GM21367 (cell line): ENCODE measurements at regions not wholly inside any gene's neighbourhood (a gene's known extent, or its start where the extent isn't known, plus 50 kb on each side); places are given as distances from the start of the nearest gene placed in this dataset.

Experiments
- ATAC-seq: cut with Tn5 transposase; IDR thresholded peaks from one replicate; pipeline ENCODE4 v1.9.1; 2021; ENCODE audit not compliant: unreplicated experiment

DNA sequence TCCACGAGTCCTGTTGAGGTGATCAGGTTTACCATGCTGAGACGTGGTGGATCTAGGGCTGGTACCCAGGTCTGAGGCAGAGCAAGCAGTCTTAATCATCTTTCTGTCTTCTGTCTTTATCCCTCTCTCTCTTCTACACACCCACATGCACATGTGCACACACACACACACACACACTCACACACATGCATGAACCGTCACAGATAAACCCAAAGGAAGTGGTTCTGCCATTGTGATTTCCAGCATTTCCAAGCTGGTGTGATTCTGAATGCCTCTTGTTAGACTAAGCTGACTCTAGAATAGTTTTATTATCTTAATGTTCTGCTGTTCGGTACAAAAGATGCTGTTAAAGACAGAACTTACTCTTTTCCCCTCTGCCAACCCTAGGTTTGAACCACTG lies 411.8 kb upstream of the SALL1 start:
- ATAC-seq = no peak

DNA sequence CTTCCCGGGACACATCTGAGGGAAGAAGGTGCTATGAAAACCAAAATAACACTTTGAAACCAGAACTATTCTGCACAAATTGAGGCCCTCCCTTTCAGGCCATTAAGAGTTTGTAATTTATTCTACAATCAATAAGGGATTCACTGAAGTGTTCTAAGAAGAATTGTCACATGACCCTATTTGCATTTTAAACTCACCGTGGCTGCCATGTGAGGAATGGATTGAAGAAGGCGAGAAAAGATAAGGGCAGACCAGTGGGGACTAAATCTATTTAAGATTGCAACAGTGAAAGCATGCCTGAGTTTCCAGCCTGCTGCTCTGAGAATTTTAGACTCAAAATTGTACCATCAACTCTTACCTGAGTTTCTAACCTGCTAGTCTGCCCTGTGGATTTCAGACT lies 408.8 kb upstream of the SALL1 start:
- ATAC-seq = no peak

DNA sequence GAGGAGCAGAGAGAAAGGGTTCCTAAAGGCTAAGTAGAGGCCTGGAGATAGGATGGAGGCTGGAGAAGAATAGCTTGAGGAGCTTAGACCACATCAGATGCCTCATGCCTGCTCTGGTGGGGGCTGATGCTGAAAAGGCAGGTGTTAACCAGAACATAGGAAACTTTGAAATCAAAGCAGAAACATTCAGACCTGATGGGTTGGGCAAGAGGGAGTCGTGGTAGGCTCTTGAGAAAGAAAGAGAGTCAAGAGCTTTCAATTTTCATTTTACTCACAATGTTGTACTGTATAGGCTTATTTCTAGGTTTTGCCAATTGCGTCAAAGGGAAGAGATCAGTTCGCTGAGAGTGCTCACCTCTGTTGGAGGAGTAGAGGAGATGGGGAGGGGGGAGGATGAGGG lies 406.6 kb upstream of the SALL1 start:
- ATAC-seq = no peak

DNA sequence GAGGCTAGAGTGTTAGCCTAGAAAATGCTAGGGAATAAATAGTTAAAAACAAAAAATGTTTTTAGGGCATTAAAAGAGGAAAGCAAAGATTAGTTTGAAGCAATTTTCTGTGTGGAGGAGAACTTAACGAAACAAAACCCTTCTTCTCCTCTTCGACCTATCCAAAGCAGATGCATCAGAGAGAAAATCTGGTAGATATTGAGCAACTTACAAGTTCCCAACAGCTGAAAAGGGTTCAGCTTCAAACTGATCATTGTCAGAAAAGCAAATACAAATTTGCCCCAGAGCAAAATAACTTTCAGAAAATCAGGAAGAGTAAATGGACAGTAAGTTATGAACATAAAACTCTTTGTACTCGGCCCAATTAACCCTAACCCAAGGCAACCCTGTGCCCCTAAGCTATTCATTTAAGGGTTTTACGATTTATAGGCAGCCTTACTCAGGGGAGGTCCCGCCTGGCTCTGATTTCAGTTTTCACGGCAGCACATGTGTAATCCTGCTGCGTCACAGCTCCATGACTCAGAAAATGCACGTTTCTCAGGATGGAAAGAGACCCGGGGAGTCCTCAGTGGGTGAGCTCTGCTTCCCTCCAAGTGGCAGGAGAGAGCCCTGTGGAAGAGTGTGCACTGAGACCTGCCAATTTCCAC lies 405.7 kb upstream of the SALL1 start:
- ATAC-seq = no peak

DNA sequence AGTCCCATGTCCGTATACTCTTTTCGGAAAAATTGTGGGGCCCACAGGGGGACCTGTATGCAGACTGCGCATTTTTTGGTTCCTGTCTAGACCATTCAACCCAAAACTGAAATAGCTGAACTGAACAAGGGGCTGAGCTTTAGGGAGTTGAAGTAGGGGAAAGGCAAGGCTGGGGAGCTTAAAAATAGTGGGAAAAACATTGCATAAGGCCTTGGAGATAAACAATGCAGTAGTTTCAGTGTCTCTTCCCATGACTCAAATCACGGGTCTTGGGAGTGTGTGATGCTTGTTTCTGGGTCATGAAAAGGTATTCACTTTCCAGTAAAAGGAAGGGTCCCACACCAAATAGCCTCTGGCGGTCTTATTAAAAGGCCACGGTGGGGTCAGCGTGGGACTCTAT lies 402.8 kb upstream of the SALL1 start:
- no peak for ATAC-seq

DNA sequence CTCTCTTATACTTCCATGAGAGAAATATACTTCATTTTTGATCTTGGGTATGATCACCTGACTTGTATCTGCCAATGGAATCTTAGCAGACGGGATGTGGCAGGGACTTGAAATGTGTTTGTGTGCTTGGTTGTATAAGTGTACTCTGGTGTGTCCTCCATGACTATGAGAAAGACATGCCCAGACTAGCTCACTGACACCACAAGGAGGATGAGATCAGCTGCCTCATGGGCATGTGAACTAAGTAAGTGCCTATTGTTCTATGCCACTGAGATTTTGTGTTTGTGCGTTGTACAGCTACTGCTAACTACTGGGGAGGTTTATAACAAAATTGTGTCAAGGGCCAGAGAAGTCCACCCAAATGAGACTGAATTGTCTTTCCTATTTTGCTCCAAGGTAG lies 402.2 kb upstream of the SALL1 start:
- ATAC-seq = no peak

DNA sequence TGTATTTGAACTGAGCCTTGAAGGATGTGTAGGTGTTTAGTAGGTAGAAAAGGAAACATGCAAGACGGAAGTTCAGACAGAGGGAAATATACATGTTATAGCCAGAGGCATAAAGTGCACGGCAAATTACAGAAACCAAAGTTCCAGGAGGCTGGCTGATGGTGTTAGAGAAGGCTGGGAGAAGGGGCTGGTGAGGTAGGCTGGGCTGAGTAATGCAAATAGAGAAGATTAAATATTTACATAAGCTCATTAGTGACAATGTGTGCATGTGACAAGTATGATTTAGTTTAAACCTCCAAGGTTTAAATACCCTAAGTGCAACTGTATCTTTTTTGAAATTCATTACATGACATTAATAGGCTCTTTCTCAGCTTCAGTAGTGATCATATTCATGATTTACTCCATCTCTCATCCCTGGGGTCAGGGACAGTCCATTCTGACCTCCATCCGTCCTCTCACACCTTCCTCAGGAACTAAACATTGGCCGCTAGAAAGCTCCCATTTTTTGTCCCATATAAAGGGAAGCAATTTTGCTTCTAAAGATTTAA lies 399.8 kb upstream of the SALL1 start:
- ATAC-seq = no peak

DNA sequence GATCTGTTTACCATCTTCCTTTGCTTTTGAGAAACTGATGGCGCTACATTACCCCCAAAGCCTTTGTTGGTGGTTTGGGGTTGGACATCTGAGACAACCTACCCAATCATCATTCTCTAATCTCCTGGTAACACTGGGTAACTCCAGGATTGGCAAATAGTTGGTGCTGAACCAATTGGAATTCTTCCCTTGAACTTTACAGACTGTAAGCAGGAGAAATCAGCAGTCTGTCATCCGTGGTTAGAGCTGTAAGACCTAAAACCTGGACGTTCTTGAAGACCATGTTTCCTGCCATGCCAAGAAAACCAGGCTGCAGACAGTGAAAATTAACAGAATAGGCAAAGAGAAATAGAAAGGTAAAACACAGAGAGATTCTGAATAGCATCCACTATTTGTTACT lies 398.8 kb upstream of the SALL1 start:
- ATAC-seq = no peak

DNA sequence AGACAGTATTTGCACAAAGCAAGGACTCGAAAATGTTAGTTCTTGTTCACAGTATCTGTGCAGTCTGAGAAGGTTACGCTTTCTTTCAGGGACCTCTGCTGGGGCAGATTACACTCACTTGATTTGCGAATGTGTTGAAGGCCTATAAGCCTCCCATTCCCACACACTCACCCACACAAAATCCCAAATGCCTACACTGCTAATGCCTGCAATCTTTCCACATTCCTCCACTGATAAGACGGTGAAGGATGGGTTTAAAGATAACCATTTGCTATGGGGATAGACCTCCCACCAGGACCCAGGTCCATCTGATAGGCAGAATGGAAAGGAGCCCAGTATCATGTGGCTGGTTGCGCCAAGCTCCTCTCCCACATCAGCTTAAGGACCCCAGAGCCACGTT lies 394.9 kb upstream of the SALL1 start:
- ATAC-seq = no peak

DNA sequence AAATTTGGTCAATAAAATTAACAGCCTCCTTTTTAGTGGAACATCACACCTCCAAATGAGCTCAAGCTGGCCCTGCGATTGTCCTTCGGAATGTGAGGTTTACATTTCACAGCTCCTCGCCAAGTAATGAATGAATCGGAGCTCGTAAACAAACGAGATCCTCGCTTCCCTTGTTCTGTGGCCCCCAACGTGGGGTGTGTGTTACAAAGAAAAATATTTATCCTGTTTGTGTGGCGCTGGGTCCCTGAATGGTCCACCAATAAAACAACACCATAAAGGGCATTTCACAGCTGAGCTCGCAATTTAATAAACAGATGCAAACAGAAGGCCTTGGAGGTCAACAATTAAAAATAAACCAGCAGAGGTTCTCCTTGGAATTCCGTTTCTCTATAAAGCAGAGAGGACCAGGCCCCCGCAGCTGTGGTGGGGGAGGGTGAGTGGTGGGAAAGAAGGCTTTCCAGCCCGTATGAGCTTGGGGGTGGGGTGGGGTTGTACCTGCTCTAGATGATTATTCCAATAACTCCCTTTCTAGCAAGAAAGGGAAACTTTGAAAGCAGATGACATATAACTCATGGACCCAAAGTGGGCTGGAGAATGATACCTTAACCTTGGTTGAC lies 393.9 kb upstream of the SALL1 start:
- no peak for ATAC-seq

DNA sequence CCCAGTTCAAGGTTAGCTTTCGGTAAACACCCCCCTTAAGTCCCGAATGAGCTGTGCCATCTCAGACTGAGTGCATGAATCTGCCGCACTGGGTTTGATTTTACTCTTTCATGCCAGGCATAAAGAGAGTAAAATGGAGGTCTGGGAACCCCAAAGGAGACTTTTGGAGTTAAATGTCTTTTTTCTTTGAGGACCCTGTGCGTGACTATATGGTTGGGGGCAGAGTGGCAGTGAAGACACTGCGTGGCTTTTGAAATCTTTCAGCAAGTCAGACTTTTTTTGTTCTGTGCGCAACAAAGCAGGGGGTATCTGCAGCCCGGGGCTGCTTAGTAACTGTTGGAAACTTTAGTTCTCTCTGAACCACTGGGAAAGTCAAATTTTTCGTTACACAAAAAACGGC lies 392.9 kb upstream of the SALL1 start:
- no peak for ATAC-seq

DNA sequence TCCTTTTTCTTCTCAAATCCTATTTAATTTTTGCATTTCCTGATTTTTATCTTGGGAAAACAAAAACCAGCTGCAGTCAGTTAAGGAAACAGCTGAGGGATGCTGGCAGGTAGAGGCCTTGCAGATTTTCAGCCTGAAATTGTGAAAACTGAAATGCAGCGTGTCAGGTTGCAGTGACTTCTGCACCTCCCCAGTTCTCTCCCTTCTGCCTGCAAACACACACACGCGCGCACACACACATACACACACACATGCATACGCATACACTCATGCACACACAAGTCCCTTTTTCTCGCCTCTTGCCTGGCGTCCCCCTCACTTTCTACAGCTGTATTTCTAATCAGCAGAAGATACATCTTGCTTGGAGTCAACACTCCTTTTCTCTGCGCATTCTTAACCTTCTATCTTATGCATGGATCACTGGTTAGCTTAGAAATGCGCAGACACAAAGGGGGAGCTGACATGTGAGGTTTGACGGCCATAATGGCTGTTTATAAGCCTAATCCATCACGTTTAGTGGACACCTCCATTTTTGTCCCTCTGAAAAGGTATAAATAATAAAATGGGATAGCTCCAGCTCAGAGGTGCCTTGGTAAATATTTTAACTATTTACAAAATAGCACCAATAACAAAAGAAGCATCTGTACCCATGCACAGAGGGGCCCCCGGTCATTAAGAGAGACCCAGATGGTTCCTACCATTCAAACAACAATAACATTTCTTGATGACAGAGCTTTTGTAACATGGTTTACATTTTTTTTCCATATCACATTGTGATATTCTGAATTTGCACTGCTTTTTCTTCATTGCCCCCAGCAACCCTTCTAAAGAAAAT lies 392.1 kb upstream of the SALL1 start:
- no peak for ATAC-seq

DNA sequence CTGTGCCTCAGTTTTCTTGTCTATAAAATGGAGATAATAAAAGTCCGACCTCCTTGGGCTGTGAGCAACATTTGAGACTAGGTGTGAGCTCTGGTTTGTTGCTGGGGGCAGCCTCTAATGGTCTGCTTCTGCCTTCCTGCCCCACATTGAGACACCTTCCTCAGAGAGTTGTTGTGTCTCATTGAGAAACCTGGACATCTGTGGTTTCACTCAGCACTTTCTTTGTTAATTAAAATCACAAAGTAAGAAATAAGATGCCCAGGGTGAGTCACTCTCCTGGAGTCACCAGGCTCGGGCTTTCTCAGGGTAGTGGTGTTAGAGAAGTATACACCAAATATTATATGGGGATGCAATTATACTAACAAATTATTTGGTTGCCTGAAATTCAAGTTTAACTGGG lies 389.2 kb upstream of the SALL1 start:
- ATAC-seq = no peak

DNA sequence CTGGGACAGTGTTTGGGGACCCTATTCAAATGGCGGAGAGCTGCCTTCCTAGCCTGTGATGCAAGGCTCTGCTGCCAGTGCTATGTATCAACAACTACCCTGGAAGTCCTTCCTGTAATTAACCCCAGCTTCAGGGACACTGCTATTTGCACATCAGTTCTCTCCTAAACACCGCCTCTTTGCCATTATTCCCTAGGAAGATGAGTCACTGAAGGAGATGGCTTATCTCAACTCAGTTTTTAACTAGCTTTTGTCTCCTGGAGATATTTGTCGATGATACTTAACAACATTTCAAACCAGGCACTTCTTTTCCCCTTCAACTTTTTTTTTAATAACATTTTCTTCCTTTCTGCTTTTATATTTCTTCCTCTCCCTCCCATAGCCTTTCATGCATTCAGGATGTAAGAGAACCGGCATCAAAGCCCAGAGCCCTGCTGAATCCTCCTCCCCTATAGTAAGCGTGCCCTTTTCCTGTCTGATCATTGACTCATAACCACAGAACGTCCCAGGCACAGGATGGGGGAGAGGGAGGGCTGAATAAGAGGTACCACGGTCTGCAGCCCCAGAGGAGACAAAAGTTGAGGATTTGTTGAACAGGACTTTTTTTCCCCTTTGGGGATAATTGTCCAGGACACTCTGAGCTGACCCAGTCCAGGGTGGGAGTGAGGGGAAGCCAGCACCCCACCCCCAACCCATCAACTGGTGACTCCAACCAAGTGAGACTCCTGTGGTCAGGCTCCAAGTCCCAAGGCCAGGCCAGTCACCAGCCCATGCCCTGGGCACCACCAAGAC lies 387.8 kb upstream of the SALL1 start:
- ATAC-seq = no peak

DNA sequence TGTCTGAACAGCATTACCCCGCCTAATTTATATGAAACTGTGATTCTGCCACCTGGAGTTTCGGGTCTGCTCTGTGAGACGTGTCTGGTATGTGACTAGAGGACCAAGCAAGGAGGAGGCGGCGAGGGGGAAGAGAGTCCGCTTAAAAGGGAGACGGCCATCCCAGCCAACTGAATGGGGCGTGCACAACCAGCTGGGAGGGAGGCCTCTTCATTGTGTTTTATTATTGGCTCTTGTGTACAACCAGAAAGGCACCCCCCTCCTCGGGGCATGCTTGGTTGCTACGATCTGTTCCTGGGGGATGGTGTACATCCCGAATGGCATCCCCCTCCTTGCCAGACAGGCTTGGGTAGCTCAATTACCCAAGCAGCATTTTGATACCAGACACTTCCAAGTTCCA lies 384.5 kb upstream of the SALL1 start:
- ATAC-seq = no peak

DNA sequence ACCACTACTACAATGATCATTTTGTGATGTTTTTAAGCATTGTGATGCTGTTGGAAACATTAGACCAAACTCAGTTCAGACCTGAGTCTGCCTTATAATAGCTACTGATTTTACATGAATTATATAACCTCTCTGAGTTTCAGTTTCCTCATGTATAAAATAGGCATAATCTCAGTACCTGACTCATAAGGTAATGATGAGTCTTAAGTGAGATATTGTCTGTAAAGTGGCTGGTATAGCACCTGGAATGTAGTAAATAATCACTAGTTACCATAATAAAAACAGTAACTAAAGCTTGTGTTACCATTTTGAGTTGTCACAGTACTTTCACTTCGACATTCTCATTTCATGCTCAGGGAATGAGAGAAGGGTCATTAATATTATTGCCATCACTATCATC lies 381.5 kb upstream of the SALL1 start:
- ATAC-seq = no peak

DNA sequence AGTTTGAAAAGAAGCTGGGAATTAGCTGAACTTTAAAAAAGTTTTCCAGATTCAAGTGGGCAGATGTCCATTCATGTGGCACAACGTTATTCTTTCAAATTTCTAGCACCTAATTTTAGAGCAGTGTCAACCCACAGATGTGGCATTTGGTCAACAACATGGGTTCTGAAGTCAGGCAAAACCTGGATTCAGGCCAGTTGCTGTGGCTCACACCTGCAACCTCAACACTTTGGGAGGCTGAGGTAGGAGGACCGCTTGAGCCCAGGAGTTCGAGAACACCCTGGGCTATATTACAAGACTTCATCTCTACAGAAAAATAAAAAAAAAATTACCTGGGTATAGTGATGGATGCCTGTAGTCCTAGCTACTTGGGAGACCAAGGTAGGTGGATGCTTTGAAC lies 380.2 kb upstream of the SALL1 start:
- ATAC-seq = no peak

DNA sequence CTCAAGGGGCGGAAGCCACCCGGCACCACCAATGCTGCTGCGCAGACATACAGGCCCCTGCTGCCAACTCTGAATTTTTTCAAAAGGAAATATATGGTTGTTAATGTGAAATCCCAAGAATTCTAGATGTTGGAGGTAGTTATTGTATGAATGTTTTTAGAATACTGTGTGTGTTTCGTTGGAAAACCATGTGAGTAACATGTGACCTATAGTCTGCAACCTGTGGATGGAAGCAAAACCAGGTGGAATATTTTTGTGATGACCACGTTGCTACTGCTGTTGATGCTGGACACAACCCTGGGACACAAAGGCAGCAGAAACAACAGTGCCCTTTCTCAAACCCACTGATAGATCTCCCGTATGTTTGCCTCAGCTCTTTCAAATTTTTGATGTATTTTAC lies 376.3 kb upstream of the SALL1 start:
- no peak for ATAC-seq

DNA sequence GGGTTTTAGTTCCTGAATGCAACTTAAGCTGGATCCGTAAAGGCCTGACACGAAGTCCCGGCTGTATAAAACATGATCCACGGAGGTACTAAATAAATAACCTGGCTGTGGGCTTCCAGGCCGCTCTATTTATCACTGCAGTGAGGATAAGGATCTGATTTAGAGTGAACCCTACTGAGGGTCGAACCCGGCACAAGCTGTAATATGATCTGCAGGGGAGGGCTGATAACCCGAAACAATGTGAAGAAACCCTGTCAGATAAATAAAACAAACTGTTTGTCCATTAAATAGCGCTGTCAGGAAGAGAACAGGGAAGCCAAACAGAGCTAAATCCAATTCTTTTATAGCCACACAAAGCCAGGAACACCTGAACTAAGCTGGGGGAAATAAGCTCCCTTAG lies 375.6 kb upstream of the SALL1 start:
- no peak for ATAC-seq

DNA sequence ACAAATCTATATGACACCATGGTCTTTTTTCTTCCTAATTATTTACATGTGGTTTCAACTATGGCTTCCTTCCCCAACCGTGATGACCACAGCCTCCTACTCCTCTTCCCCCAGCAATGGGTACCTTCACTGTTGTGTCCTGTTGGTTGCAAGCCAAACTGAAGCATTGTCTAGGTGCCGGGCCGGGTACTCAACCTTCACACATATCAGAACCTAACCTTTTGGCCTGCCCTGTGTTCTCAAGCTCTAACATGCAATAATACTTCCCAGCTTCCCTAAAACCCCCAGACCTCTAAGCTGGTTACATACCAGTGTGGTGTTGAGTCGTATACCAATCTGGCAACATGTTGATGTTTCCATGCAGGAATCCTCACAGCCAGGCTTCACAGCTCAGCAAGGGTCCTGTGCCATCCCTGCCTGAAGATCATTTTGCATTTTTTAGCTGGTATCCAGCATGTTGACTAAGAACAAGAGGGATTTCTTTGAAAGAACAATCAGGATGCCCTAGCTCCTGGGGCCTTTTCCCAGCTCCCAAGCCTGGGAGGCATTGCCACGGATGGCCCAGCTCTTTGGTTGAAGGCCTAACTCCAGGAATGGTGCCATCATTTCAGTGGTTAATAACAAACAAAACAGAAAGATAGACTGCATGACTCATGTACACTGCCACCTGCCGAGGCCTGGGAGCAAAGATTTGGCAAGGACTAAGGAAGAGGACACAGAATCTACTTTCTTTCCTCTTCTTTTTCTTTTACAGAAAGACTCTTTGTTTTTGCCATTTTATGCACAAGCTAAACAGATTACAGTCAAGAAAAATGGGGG lies 373.7 kb upstream of the SALL1 start:
- no peak for ATAC-seq
